A673 (cell line): ENCODE measurements at regions not wholly inside any gene's neighbourhood (a gene's known extent, or its start where the extent isn't known, plus 50 kb on each side); places are given as distances from the start of the nearest gene placed in this dataset.

Source experiments
- BruUV-seq: library from RNA; stranded (reverse); fragments of 400-500 nt; replicated peaks from 2 replicates; lab custom pipeline; 2021; lab: Mats Ljungman, UMichigan
- CTCF ChIA-PET: fragments of 300-600 bp; sonication (Branson Sonifier 250); formaldehyde crosslinking; loops from one replicate; lab custom pipeline; 2022; ENCODE audit warnings: antibody characterized with exemption; lab: Charles Lee
- POLR2A ChIA-PET: fragments of 300-600 bp; sonication (Branson Sonifier 250); formaldehyde crosslinking; loops from one replicate; lab custom pipeline; 2022; ENCODE audit warnings: antibody characterized with exemption; ENCODE audit not compliant: low non-redundant PET; lab: Charles Lee
- DNase-seq: peaks from one replicate; pipeline ENCODE4 v3.0.0-alpha.2; 2015; ENCODE audit warnings: low spot score
- H3K27ac ChIP-seq: fragments of 200-600 bp; sonication (generic); 2 replicates; pipeline ENCODE4 v1.5.1; 2016; ENCODE audit warnings: mixed run types, low read depth, mild to moderate bottlenecking, mixed read lengths, antibody characterized with exemption, low read length; ENCODE audit not compliant: poor library complexity, severe bottlenecking
- H3K27me3 ChIP-seq: fragments of 200-600 bp; sonication (generic); replicated peaks from 2 replicates; pipeline ENCODE4 v1.6.1; 2017; ENCODE audit warnings: mixed run types, low read depth, mild to moderate bottlenecking, mixed read lengths, antibody characterized with exemption, low read length; ENCODE audit not compliant: insufficient read depth, poor library complexity
- H3K36me3 ChIP-seq: fragments of 200-600 bp; sonication (generic); 2 replicates; pipeline ENCODE4 v1.6.1; 2016; ENCODE audit warnings: mixed run types, mild to moderate bottlenecking, mixed read lengths, antibody characterized with exemption, low read length; ENCODE audit not compliant: insufficient read depth, poor library complexity, severe bottlenecking
- H3K4me1 ChIP-seq: fragments of 200-600 bp; sonication (generic); 2 replicates; pipeline ENCODE4 v1.6.1; 2017; ENCODE audit warnings: mixed run types, mild to moderate bottlenecking, mixed read lengths, antibody characterized with exemption, low read length; ENCODE audit not compliant: insufficient read depth, poor library complexity, severe bottlenecking
- H3K4me3 ChIP-seq: fragments of 200-600 bp; sonication (generic); 2 replicates; pipeline ENCODE4 v1.5.1; 2016; ENCODE audit warnings: low read depth, mixed run types, mild to moderate bottlenecking, mixed read lengths, low read length; ENCODE audit not compliant: poor library complexity, severe bottlenecking
- H3K9me3 ChIP-seq: fragments of 200-600 bp; sonication (generic); 2 replicates; pipeline ENCODE4 v1.6.1; 2016; ENCODE audit warnings: mixed run types, low read depth, mild to moderate bottlenecking, mixed read lengths, antibody characterized with exemption, low read length; ENCODE audit not compliant: poor library complexity, severe bottlenecking
- EZH2 ChIP-seq: fragments of 200-600 bp; sonication (generic); IDR thresholded peaks from 2 replicates; pipeline ENCODE4 v1.6.1; 2017; ENCODE audit warnings: borderline replicate concordance, low read depth, mild to moderate bottlenecking, mixed read lengths, antibody characterized with exemption, low read length; ENCODE audit not compliant: poor library complexity, severe bottlenecking
- intact Hi-C: fragments of 100-400 bp; cut with micrococcal nuclease; formaldehyde crosslinking; loops from one replicate; pipeline ENCODE4 v1.10.0; 2022; ENCODE audit not compliant: unreplicated experiment
- TF ChIP-seq, protein P1 (sequence below): fragments of 300-800, 200-600 bp; sonication (generic); conservative IDR thresholded peaks from 2 replicates; pipeline ENCODE4 v1.5.1; 2017; ENCODE audit warnings: low read depth, mild to moderate bottlenecking, antibody characterized with exemption, low read length, moderate library complexity, mixed read lengths

DNA sequence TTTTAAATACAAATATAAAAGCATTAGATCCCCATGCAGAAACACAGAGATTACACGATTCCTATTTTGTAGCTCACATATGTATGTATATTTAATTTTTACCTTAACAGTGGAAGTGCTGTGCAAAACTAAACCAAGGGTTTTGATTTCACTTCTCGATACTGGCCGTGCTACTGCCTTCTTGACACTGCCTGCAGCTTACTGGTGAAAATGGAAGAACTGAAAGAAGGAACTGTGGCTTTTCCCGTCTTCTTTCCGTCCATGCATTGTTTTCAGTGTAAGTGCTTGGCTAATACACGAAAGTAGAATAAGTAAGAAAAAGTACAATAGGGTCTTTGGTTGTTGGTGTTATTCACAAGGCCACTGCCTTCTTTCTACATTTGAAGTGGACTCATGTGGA lies 129.5 kb downstream of the NDUFA10 start:
- no peak for DNase-seq
- no peaks in the 10 kb centered on the region for H3K4me1 ChIP-seq
- TF ChIP-seq, protein P1, sequence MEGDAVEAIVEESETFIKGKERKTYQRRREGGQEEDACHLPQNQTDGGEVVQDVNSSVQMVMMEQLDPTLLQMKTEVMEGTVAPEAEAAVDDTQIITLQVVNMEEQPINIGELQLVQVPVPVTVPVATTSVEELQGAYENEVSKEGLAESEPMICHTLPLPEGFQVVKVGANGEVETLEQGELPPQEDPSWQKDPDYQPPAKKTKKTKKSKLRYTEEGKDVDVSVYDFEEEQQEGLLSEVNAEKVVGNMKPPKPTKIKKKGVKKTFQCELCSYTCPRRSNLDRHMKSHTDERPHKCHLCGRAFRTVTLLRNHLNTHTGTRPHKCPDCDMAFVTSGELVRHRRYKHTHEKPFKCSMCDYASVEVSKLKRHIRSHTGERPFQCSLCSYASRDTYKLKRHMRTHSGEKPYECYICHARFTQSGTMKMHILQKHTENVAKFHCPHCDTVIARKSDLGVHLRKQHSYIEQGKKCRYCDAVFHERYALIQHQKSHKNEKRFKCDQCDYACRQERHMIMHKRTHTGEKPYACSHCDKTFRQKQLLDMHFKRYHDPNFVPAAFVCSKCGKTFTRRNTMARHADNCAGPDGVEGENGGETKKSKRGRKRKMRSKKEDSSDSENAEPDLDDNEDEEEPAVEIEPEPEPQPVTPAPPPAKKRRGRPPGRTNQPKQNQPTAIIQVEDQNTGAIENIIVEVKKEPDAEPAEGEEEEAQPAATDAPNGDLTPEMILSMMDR: no peak
- no peak overlapping the region for H3K27ac ChIP-seq
- no peaks in the 10 kb centered on the region for H3K36me3 ChIP-seq
- H3K9me3 ChIP-seq: no peaks in the 10 kb centered on the region
- intact Hi-C loops: no loop called here
- no peak overlapping the region for H3K4me3 ChIP-seq
- POLR2A ChIA-PET: no interaction called here
- peaks cover 27% of the 10 kb centered on the region for H3K27me3 ChIP-seq
- CTCF ChIA-PET: no interaction called here
- no TSS peak for BruUV-seq

DNA sequence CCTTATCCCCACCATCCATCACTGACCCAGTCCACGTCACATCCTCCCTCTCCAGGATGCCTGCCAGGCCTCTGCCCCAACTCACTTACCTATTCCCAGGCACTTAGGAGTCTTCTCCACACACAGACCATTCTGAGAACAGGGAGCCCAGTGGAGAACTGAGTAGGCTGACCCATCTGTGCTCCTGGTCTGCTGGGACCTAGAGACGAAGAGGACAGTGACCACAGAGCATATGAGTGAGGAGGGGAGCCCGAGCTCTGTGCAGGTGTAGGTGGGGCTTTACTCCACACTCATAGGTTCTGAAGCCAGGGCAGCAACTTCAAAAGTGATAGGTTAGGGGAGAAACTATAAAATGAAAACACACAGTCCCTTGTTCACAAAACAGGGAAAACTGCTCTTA lies 130.0 kb downstream of the NDUFA10 start:
- Histone ChIP-seq H3K4me3 (no peak overlapping the region), H3K9me3 (no peaks in the 10 kb centered on the region), H3K36me3 (no peaks in the 10 kb centered on the region), H3K4me1 (no peaks in the 10 kb centered on the region), H3K27ac (no peak overlapping the region), H3K27me3 (peaks cover 27% of the 10 kb centered on the region)
- ChIA-PET CTCF (no interaction called here), POLR2A (no interaction called here)
- intact Hi-C loops: no loop called here
- TF ChIP-seq, protein P1: no peak
- TF ChIP-seq EZH2: no peak
- BruUV-seq: no TSS peak
- no peak for DNase-seq

DNA sequence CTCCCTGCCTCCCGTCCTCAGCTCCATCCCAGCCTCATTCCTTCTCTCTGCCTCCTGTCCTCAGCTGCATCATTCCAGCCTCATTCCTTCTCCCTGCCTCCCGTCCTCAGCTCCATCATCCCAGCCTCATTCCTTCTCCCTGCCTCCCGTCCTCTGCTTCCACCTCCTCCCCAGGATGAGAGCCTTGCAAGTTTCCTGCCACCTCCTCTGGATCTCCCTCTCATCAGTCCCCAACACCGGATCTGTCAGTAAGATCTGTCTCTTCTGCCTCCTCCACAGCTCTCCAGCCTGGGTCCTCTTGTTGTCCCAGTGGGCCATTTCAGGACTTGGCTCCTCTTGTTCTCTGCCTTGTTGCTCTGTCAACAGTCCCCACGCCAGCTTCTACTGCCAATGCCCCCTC lies 130.9 kb downstream of the NDUFA10 start:
- intact Hi-C loops: no loop called here
- CTCF ChIA-PET: no interaction called here
- Histone ChIP-seq H3K4me1 (no peaks in the 10 kb centered on the region), H3K4me3 (no peak overlapping the region), H3K9me3 (no peaks in the 10 kb centered on the region), H3K27me3 (peaks cover 29% of the 10 kb centered on the region), H3K27ac (no peak overlapping the region), H3K36me3 (no peaks in the 10 kb centered on the region)
- BruUV-seq: no TSS peak
- no peak for TF ChIP-seq EZH2
- TF ChIP-seq, protein P1: no peak
- no peak for DNase-seq
- POLR2A ChIA-PET: no interaction called here
